ENCODE measurements at regions not wholly inside any gene's neighbourhood (a gene's known extent, or its start where the extent isn't known, plus 50 kb on each side); places are given as distances from the start of the nearest gene placed in this dataset.

GRCh38 chr4:157795495-157795894 lies 377.3 kb downstream of the GASK1B start:
- no peak overlapping the region for H3K27ac ChIP-seq
- H3K9me3 ChIP-seq: no peaks in the 10 kb centered on the region
- intact Hi-C loops (cut with DNase I; ENCODE audit: low total_unique reads): no loop called here
- H3K27me3 ChIP-seq: no peaks in the 10 kb centered on the region
- no peak for DNase-seq
- no peak overlapping the region for H3K4me3 ChIP-seq
- TF ChIP-seq CTCF (IDR thresholded peaks at IDR 0.05) (no peak), POLR2A (IDR thresholded peaks at IDR 0.05) (no peak)
- no peaks in the 10 kb centered on the region for H3K4me1 ChIP-seq
- H3K36me3 ChIP-seq: no peaks in the 10 kb centered on the region

GRCh38 chr4:157792716-157793115 lies 380.1 kb downstream of the GASK1B start:
- TF ChIP-seq CTCF (IDR thresholded peaks at IDR 0.05) (no peak), POLR2A (IDR thresholded peaks at IDR 0.05) (no peak)
- H3K36me3 ChIP-seq: no peaks in the 10 kb centered on the region
- no peak overlapping the region for H3K27ac ChIP-seq
- no peaks in the 10 kb centered on the region for H3K27me3 ChIP-seq
- DNase-seq: no peak
- no peak overlapping the region for H3K4me3 ChIP-seq
- H3K4me1 ChIP-seq: no peaks in the 10 kb centered on the region
- intact Hi-C loops (cut with DNase I; ENCODE audit: low total_unique reads): no loop called here
- H3K9me3 ChIP-seq: no peaks in the 10 kb centered on the region

DNA sequence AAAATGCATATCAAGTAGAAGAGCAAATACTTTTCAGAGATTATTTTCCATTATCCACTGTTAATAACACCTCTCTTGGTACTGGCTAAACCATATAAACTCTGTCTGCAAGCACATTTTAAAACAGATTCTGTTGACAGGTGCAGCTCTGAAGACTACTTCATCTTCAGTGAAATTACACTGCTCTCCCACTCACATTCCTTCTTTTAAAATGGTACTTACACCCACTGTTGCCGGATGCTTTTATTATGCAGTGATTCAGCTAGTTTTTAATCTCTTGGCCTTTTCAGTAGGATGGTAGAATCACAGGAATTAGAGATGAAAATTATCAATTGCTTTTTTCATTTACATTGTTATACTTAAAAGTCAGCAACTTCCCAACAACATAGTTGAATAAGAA lies 381.6 kb downstream of the GASK1B start:
- no peak for DNase-seq
- H3K9me3 ChIP-seq: no peaks in the 10 kb centered on the region
- intact Hi-C loops (cut with DNase I; ENCODE audit: low total_unique reads): no loop called here
- H3K4me1 ChIP-seq: no peaks in the 10 kb centered on the region
- H3K27me3 ChIP-seq: no peaks in the 10 kb centered on the region
- H3K36me3 ChIP-seq: no peaks in the 10 kb centered on the region
- no peak overlapping the region for H3K4me3 ChIP-seq
- no peak overlapping the region for H3K27ac ChIP-seq
- TF ChIP-seq POLR2A (IDR thresholded peaks at IDR 0.05) (no peak), CTCF (IDR thresholded peaks at IDR 0.05) (no peak)

- no peaks in the 10 kb centered on the region for H3K27me3 ChIP-seq
- TF ChIP-seq POLR2A (IDR thresholded peaks at IDR 0.05): no peak
- TF ChIP-seq CTCF (IDR thresholded peaks at IDR 0.05): no peak
- no peak for DNase-seq
- no peaks in the 10 kb centered on the region for H3K9me3 ChIP-seq
- H3K36me3 ChIP-seq: peaks cover 0 to 2% of the 10 kb centered on the region in 2 donors
- no peak overlapping the region for H3K4me3 ChIP-seq
- intact Hi-C loops (cut with DNase I; ENCODE audit: low total_unique reads): no loop called here
- no peaks in the 10 kb centered on the region for H3K4me1 ChIP-seq
- no peak overlapping the region for H3K27ac ChIP-seq
Measured at GRCh38 chr4:157787618-157788017, 385.2 kb downstream of the GASK1B start.

- Histone ChIP-seq H3K27me3 (no peaks in the 10 kb centered on the region), H3K27ac (no peak overlapping the region), H3K9me3 (no peaks in the 10 kb centered on the region), H3K36me3 (peaks cover 0 to 2% of the 10 kb centered on the region in 2 donors), H3K4me3 (no peak overlapping the region), H3K4me1 (no peaks in the 10 kb centered on the region)
- no peak for DNase-seq
- intact Hi-C loops (cut with DNase I; ENCODE audit: low total_unique reads): no loop called here
- TF ChIP-seq CTCF (IDR thresholded peaks at IDR 0.05): no peak
- no peak for TF ChIP-seq POLR2A (IDR thresholded peaks at IDR 0.05)
Measured at GRCh38 chr4:157781361-157781760, 391.5 kb downstream of the GASK1B start.

Data from uterus (tissue), 3 donors.